K562 (cell line): ENCODE measurements at regions not wholly inside any gene's neighbourhood (a gene's known extent, or its start where the extent isn't known, plus 50 kb on each side); places are given as distances from the start of the nearest gene placed in this dataset.

Source experiments
- CBX5 ChIP-seq: IDR thresholded peaks from 2 replicates; pipeline ENCODE4 v1.6.1; 2014; ENCODE audit warnings: low read depth, borderline replicate concordance
- CTCF ChIP-seq, 3 experiments: IDR thresholded peaks in 2 of 3; conservative IDR thresholded peaks in 1 of 3; 2 replicates each; pipeline ENCODE4 v1.5.1; 2011 to 2012; ENCODE audit warnings: low read length in 3 of 3, mild to moderate bottlenecking in 3 of 3, control low read depth in 2 of 3, improper control_type of control experiment in 1 of 3, inconsistent platforms in 1 of 3, low read depth in 1 of 3, mixed read lengths in 1 of 3, moderate library complexity in 1 of 3; ENCODE audit not compliant: insufficient read depth in 2 of 3
- EGR1 ChIP-seq: fragments of 450-650 bp; conservative IDR thresholded peaks from 2 replicates; pipeline ENCODE4 v1.6.1; 2017; ENCODE audit warnings: mild to moderate bottlenecking
- JUND ChIP-seq, 2 experiments: IDR thresholded peaks; 2 replicates in 1 of 2; 3 replicates in 1 of 2; pipeline ENCODE4 v1.6.1; 2011; ENCODE audit warnings: borderline replicate concordance in 2 of 2, low read depth in 2 of 2, low read length in 2 of 2, improper control_type of control experiment in 1 of 2, missing biosample characterization in 1 of 2, missing genetic modification characterization in 1 of 2, missing genetic modification reagents in 1 of 2
- REST ChIP-seq, 2 experiments: fragments of 450-650 bp; formaldehyde crosslinking in 1 of 2; IDR thresholded peaks; 2 replicates each; pipeline versions ENCODE4 v1.4.0 to v1.6.1; 2014 to 2020; ENCODE audit warnings: mild to moderate bottlenecking in 2 of 2, borderline replicate concordance in 1 of 2, low read depth in 1 of 2
- TF ChIP-seq, protein P1 (sequence below): fragments of 250-450 bp; sonication (Bioruptor Pico); IDR thresholded peaks from 2 replicates; pipeline ENCODE4 v1.4.0; 2020; ENCODE audit warnings: mild to moderate bottlenecking, moderate library complexity, borderline replicate concordance

DNA sequence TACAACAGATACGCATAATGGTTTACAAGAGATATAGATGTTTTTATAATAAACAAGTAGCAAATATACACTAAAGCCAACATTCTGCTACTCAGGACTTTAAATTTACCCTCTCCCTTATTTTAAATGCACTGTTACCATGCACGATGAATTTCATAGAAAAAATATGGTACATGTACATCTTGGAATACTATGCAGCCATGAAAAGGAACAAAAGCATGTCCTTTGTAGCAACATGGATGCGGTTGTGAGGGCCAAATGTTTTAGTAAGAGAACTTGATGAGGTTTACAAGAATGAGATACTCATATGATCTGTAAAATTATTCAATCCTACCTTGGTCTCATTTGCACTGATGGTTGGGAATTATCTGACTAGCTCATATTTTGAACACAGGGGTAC lies 769.3 kb downstream of the VGLL3 start:
- TF ChIP-seq, protein P1, sequence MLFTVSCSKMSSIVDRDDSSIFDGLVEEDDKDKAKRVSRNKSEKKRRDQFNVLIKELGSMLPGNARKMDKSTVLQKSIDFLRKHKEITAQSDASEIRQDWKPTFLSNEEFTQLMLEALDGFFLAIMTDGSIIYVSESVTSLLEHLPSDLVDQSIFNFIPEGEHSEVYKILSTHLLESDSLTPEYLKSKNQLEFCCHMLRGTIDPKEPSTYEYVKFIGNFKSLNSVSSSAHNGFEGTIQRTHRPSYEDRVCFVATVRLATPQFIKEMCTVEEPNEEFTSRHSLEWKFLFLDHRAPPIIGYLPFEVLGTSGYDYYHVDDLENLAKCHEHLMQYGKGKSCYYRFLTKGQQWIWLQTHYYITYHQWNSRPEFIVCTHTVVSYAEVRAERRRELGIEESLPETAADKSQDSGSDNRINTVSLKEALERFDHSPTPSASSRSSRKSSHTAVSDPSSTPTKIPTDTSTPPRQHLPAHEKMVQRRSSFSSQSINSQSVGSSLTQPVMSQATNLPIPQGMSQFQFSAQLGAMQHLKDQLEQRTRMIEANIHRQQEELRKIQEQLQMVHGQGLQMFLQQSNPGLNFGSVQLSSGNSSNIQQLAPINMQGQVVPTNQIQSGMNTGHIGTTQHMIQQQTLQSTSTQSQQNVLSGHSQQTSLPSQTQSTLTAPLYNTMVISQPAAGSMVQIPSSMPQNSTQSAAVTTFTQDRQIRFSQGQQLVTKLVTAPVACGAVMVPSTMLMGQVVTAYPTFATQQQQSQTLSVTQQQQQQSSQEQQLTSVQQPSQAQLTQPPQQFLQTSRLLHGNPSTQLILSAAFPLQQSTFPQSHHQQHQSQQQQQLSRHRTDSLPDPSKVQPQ (CRISPR knock-in tag): no peak
- TF ChIP-seq EGR1 (no peak), REST (IDR thresholded peaks at IDR 0.05; ENCODE audit: borderline replicate concordance) (no peak), REST (CRISPR knock-in tag; IDR thresholded peaks at IDR 0.05; ENCODE audit: low read depth) (no peak), CBX5 (no peak), CTCF (IDR thresholded peaks at IDR 0.05 in 2 of 3, conservative IDR thresholded peaks at IDR 0.05 in 1 of 3; ENCODE audit: insufficient read depth in 2 of 3, low read depth in 1 of 3, low read length in 3 of 3) (no peak), JUND (IDR thresholded peaks at IDR 0.05; ENCODE audit: borderline replicate concordance, low read depth, low read length) (no peak), JUND (tag; IDR thresholded peaks at IDR 0.05; ENCODE audit: borderline replicate concordance, low read depth, low read length) (no peak)
